WERI-Rb-1 (cell line): ENCODE measurements at regions not wholly inside any gene's neighbourhood (a gene's known extent, or its start where the extent isn't known, plus 50 kb on each side); places are given as distances from the start of the nearest gene placed in this dataset.

Experiments used
- DNase-seq: peaks from one replicate; pipeline ENCODE4 v3.0.0-alpha.2; 2020
- H3K27ac ChIP-seq: fragments of 250-450 bp; sonication (Bioruptor Pico); 2 replicates; pipeline ENCODE4 v1.5.1; 2020; ENCODE audit warnings: mild to moderate bottlenecking, moderate library complexity
- H3K27me3 ChIP-seq: fragments of 250-450 bp; sonication (Bioruptor Pico); 2 replicates; pipeline ENCODE4 v1.5.1; 2021; ENCODE audit warnings: mild to moderate bottlenecking, low read depth, moderate library complexity; ENCODE audit not compliant: insufficient read depth, severe bottlenecking
- H3K36me3 ChIP-seq: fragments of 250-450 bp; sonication (Bioruptor Pico); 2 replicates; pipeline ENCODE4 v1.5.1; 2020; ENCODE audit warnings: mild to moderate bottlenecking, moderate library complexity
- H3K4me3 ChIP-seq: 2 replicates; pipeline ENCODE4 v1.5.1; 2011; ENCODE audit warnings: low read depth, mild to moderate bottlenecking, control low read depth, low read length
- H3K9me3 ChIP-seq: fragments of 250-450 bp; sonication (Bioruptor Pico); 2 replicates; pipeline ENCODE4 v1.5.1; 2021; ENCODE audit warnings: mild to moderate bottlenecking, moderate library complexity; ENCODE audit not compliant: severe bottlenecking
- TF ChIP-seq, protein P1 (sequence below): IDR thresholded peaks from 2 replicates; pipeline ENCODE4 v1.5.1; 2011; ENCODE audit warnings: low read depth, mild to moderate bottlenecking, control low read depth, inconsistent platforms, low read length

DNA sequence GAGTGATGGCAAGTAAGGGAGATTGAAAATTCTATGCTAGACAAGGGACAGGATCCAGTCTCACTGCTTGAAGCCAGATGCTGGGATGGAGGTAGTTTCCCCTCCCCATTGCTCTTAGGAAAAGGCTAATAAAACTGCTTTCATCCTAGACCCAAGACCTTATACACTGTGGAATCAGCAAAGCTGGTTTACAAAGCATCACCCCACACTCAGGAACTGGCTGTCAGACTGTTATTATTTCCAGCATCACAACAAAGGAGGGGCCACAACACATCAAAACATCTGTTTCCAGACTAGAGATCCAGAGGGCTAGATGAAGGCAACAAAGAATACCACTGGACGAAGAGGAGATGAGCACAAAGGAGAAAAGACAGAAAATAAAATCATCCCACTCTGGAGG is 364.6 kb upstream of the PTGER4 start:
- Histone ChIP-seq H3K9me3 (no peaks in the 10 kb centered on the region), H3K27me3 (no peaks in the 10 kb centered on the region), H3K36me3 (no peaks in the 10 kb centered on the region), H3K27ac (no peak overlapping the region), H3K4me3 (no peak overlapping the region)
- no peak for DNase-seq
- TF ChIP-seq, protein P1, sequence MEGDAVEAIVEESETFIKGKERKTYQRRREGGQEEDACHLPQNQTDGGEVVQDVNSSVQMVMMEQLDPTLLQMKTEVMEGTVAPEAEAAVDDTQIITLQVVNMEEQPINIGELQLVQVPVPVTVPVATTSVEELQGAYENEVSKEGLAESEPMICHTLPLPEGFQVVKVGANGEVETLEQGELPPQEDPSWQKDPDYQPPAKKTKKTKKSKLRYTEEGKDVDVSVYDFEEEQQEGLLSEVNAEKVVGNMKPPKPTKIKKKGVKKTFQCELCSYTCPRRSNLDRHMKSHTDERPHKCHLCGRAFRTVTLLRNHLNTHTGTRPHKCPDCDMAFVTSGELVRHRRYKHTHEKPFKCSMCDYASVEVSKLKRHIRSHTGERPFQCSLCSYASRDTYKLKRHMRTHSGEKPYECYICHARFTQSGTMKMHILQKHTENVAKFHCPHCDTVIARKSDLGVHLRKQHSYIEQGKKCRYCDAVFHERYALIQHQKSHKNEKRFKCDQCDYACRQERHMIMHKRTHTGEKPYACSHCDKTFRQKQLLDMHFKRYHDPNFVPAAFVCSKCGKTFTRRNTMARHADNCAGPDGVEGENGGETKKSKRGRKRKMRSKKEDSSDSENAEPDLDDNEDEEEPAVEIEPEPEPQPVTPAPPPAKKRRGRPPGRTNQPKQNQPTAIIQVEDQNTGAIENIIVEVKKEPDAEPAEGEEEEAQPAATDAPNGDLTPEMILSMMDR: no peak

DNA sequence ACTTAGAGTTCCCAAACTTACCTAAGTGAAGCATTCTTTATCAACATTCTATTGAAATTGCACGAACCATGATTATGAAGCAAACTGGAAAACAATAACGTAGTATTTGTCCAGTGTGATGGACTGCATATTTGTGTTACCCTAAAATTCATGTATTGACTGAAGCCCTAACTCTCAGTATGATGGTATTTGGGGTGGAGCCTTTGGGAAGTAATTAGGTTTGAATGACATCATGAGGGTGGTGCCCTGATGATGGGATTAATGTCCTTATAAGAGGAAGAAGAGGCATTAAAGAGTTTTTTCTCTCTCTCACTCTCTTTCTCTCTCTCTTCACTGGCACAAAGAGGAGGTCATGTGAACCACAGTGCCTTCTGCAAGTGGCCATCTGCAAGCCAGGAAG is 365.4 kb upstream of the PTGER4 start:
- DNase-seq: no peak
- no peaks in the 10 kb centered on the region for H3K36me3 ChIP-seq
- H3K9me3 ChIP-seq: no peaks in the 10 kb centered on the region
- H3K27me3 ChIP-seq: no peaks in the 10 kb centered on the region
- H3K27ac ChIP-seq: no peak overlapping the region
- no peak overlapping the region for H3K4me3 ChIP-seq
- TF ChIP-seq, protein P1: no peak

DNA sequence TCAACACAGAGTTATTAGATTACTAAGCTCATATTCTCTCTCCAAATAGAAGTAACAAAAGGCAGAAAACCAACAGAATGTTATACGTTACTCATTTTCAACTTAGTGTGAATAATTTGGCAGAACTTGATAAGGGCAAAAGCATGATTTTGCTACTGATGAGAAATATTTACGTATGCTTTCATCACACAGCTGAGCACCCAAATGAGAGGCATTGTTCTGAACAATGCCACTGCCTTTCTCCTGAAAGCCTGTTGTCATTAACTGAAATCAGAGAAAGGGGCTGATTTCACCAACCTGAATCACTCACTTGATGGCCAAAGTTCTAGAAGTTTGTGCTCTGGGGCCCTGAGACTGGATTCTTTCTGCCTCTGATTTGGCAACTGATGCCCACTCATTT is 367.5 kb upstream of the PTGER4 start:
- Histone ChIP-seq H3K27me3 (no peaks in the 10 kb centered on the region), H3K27ac (no peak overlapping the region), H3K4me3 (no peak overlapping the region), H3K9me3 (no peaks in the 10 kb centered on the region), H3K36me3 (no peaks in the 10 kb centered on the region)
- TF ChIP-seq, protein P1: no peak
- no peak for DNase-seq

DNA sequence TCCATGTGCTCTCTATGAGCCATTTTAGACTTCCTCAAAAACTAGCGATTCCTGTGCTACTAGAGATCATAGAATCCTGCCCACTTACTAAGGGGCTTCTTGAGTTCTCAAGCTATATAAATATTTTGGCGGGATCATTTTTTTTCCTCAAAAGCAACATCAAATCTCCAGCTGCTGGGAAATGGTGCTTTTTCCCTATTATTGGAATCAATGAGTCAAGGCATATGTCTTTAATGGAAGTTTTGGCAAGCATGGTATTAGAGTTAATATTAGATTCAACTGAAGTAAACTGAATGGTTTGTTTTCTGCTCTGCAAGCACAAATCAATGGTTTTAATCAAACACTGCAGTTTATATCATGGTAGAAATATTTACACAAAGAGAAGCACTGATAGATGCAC is 369.9 kb upstream of the PTGER4 start:
- TF ChIP-seq, protein P1: no peak
- no peaks in the 10 kb centered on the region for H3K9me3 ChIP-seq
- no peaks in the 10 kb centered on the region for H3K27me3 ChIP-seq
- H3K27ac ChIP-seq: no peak overlapping the region
- no peaks in the 10 kb centered on the region for H3K36me3 ChIP-seq
- DNase-seq: no peak
- no peak overlapping the region for H3K4me3 ChIP-seq

DNA sequence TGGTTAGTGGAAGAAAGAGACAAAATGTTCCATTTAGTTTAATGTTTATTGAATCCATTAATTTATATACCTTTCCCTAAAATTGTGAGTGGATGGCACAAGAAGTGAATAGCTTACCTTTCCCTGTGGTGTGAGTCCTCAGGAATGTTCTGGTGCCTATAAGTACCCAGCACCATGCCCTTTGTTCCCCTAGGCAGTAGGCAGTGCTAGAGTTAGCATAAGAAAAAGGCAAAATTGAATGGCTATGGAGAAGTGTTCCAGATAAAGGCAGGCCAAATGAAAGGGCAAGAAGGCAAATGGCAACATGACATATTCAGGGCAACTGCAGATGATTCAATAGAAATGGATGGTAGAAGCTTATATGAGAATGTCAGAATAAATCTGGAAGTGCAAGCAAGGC is 370.8 kb upstream of the PTGER4 start:
- no peaks in the 10 kb centered on the region for H3K36me3 ChIP-seq
- no peaks in the 10 kb centered on the region for H3K9me3 ChIP-seq
- no peak for DNase-seq
- no peaks in the 10 kb centered on the region for H3K27me3 ChIP-seq
- H3K4me3 ChIP-seq: no peak overlapping the region
- TF ChIP-seq, protein P1: no peak
- no peak overlapping the region for H3K27ac ChIP-seq

DNA sequence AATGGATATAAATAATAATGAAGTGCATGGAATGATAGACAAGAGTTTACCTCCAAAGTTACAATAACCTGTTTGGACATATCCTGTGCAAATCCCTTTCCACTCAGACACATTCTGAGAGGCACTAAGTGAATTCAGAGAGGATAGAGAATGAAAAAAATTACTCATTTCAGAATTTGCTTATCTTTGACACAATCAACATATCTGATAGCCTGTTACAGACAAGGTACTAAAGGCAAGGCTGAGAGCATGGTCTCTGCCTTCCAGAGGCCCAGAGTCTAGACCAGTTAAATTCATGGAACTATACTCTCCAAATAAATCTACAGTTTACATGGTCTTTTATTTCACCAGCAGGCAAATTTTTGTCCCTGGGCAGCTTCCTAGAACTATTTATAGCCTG is 371.8 kb upstream of the PTGER4 start:
- TF ChIP-seq, protein P1: no peak
- no peak for DNase-seq

More for the DNA sequence above, 371.8 kb upstream of the PTGER4 start:
- Histone ChIP-seq H3K27me3 (no peaks in the 10 kb centered on the region), H3K9me3 (no peaks in the 10 kb centered on the region), H3K36me3 (no peaks in the 10 kb centered on the region), H3K27ac (no peak overlapping the region), H3K4me3 (no peak overlapping the region)
